Parathyroid adenoma (tissue), 2 donors: ENCODE measurements at regions not wholly inside any gene's neighbourhood (a gene's known extent, or its start where the extent isn't known, plus 50 kb on each side); places are given as distances from the start of the nearest gene placed in this dataset.

Experiments
- H2AFZ ChIP-seq: fragments of 300-600 bp; sonication (generic); one replicate; pipeline ENCODE4 v1.7.0; 2017; ENCODE audit warnings: antibody characterized with exemption, mild to moderate bottlenecking
- H3K27ac ChIP-seq: fragments of 300-600 bp; sonication (generic); one replicate; pipeline ENCODE4 v1.7.0; 2017
- H3K27me3 ChIP-seq: fragments of 300-600 bp; sonication (generic); one replicate; pipeline ENCODE4 v1.7.0; 2017; ENCODE audit warnings: low read length; ENCODE audit not compliant: control insufficient read depth, insufficient read depth
- H3K36me3 ChIP-seq: fragments of 300-600 bp; sonication (generic); one replicate; pipeline ENCODE4 v1.7.0; 2017; ENCODE audit warnings: low read length; ENCODE audit not compliant: control insufficient read depth, insufficient read depth
- H3K4me1 ChIP-seq: fragments of 300-600 bp; sonication (generic); one replicate; pipeline ENCODE4 v1.7.0; 2017; ENCODE audit warnings: control low read depth
- H3K4me2 ChIP-seq: fragments of 300-600 bp; sonication (generic); one replicate; pipeline ENCODE4 v1.7.0; 2017; ENCODE audit warnings: low read length
- H3K4me3 ChIP-seq: fragments of 300-600 bp; sonication (generic); one replicate; pipeline ENCODE4 v1.7.0; 2017; ENCODE audit warnings: low read depth, low read length
- H3K79me2 ChIP-seq: fragments of 300-600 bp; sonication (generic); one replicate; pipeline ENCODE4 v1.7.0; 2017; ENCODE audit warnings: control low read depth
- H3K9ac ChIP-seq: fragments of 300-600 bp; sonication (generic); one replicate; pipeline ENCODE4 v1.7.0; 2017; ENCODE audit warnings: mild to moderate bottlenecking
- H3K9me3 ChIP-seq: fragments of 300-600 bp; sonication (generic); one replicate; pipeline ENCODE4 v1.7.0; 2017; ENCODE audit warnings: low read length; ENCODE audit not compliant: control insufficient read depth
- CTCF ChIP-seq: fragments of 300-600 bp; sonication (generic); IDR thresholded peaks from one replicate; pipeline ENCODE4 v1.7.0; 2017; ENCODE audit warnings: antibody characterized with exemption, mild to moderate bottlenecking
- donor health status: primary hyperparathyroidism.

- no peak overlapping the region for H2AFZ ChIP-seq
- no peak overlapping the region for H3K9ac ChIP-seq
- no peak for TF ChIP-seq CTCF
- H3K36me3 ChIP-seq = no peaks in the 10 kb centered on the region
- H3K79me2 ChIP-seq = no peaks in the 10 kb centered on the region
- no peak overlapping the region for H3K27ac ChIP-seq
- no peaks in the 10 kb centered on the region for H3K27me3 ChIP-seq
- no peaks in the 10 kb centered on the region for H3K4me1 ChIP-seq
- no peak overlapping the region for H3K4me2 ChIP-seq
- no peak overlapping the region for H3K4me3 ChIP-seq
- H3K9me3 ChIP-seq = no peaks in the 10 kb centered on the region
Observed at GRCh38 chr11:40010011-40010410, 1449.4 kb downstream of the LRRC4C start.

- H3K79me2 ChIP-seq = no peaks in the 10 kb centered on the region
- no peak overlapping the region for H3K9ac ChIP-seq
- no peak overlapping the region for H3K4me2 ChIP-seq
- H3K4me3 ChIP-seq = no peak overlapping the region
- no peaks in the 10 kb centered on the region for H3K9me3 ChIP-seq
- no peaks in the 10 kb centered on the region for H3K36me3 ChIP-seq
- H3K4me1 ChIP-seq = no peaks in the 10 kb centered on the region
- no peak overlapping the region for H2AFZ ChIP-seq
- no peak for TF ChIP-seq CTCF
- H3K27me3 ChIP-seq = no peaks in the 10 kb centered on the region
- no peak overlapping the region for H3K27ac ChIP-seq
Observed at GRCh38 chr11:39992551-39992950, 1466.9 kb downstream of the LRRC4C start.

GRCh38 chr11:39990421-39990831, 1469.0 kb downstream of the LRRC4C start:
- no peaks in the 10 kb centered on the region for H3K27me3 ChIP-seq
- no peak overlapping the region for H3K27ac ChIP-seq
- H3K4me2 ChIP-seq = no peak overlapping the region
- no peak overlapping the region for H2AFZ ChIP-seq
- TF ChIP-seq CTCF = no peak
- no peak overlapping the region for H3K9ac ChIP-seq
- no peaks in the 10 kb centered on the region for H3K79me2 ChIP-seq
- no peaks in the 10 kb centered on the region for H3K9me3 ChIP-seq
- no peaks in the 10 kb centered on the region for H3K4me1 ChIP-seq
- no peak overlapping the region for H3K4me3 ChIP-seq
- H3K36me3 ChIP-seq = no peaks in the 10 kb centered on the region

- H3K27me3 ChIP-seq = no peaks in the 10 kb centered on the region
- no peak for TF ChIP-seq CTCF
- no peak overlapping the region for H3K9ac ChIP-seq
Observed at GRCh38 chr11:39975091-39975490, 1484.4 kb downstream of the LRRC4C start.

GRCh38 chr11:39972461-39972860, 1487.0 kb downstream of the LRRC4C start:
- no peaks in the 10 kb centered on the region for H3K36me3 ChIP-seq
- H3K27ac ChIP-seq = no peak overlapping the region
- H3K9me3 ChIP-seq = no peaks in the 10 kb centered on the region
- TF ChIP-seq CTCF = no peak
- H3K27me3 ChIP-seq = no peaks in the 10 kb centered on the region
- H3K79me2 ChIP-seq = no peaks in the 10 kb centered on the region
- H3K4me2 ChIP-seq = no peak overlapping the region
- no peak overlapping the region for H3K9ac ChIP-seq
- H2AFZ ChIP-seq = no peak overlapping the region
- no peak overlapping the region for H3K4me3 ChIP-seq
- H3K4me1 ChIP-seq = no peaks in the 10 kb centered on the region

More at GRCh38 chr11:39975091-39975490, 1484.4 kb downstream of the LRRC4C start:
- Histone ChIP-seq H3K4me1 (no peaks in the 10 kb centered on the region), H3K4me3 (no peak overlapping the region), H3K36me3 (no peaks in the 10 kb centered on the region), H3K27ac (no peak overlapping the region), H3K9me3 (no peaks in the 10 kb centered on the region), H3K79me2 (no peaks in the 10 kb centered on the region), H3K4me2 (no peak overlapping the region), H2AFZ (no peak overlapping the region)
